CD4-positive, alpha-beta T cell treated with Interferon alpha-2 for 1 hour (primary cell): ENCODE measurements at regions not wholly inside any gene's neighbourhood (a gene's known extent, or its start where the extent isn't known, plus 50 kb on each side); places are given as distances from the start of the nearest gene placed in this dataset.

Experiments used
- DNase-seq, 2 donors: peaks; one replicate each; pipeline ENCODE4 v3.0.0-alpha.2; 2020 to 2022

DNA sequence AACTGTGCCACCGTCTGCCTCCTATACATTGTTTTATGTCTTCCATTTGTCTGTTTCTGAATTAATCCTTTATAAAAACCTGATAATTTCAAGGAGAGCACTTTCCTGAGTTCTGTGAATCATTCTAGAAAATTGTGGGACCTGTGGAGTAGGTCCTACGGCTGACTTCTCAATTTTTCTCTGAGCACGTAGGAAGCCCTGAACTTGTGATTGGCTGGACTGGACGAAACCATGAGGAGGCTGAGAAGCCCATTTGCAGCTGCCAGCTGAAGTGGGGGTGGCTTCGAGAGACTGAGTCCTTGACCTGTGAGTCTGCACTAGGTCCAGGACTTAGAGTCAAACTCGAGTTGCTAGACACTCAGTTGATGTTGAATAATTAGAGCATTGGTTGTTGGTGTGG, 277.1 kb upstream of the NCAM2 start:
- DNase-seq: no peak

- DNase-seq: no peak
These were observed 269.5 kb upstream of the NCAM2 start for GRCh38 chr21:20728691-20729090.

GRCh38 chr21:20729376-20729775, 268.8 kb upstream of the NCAM2 start:
- no peak for DNase-seq

DNA sequence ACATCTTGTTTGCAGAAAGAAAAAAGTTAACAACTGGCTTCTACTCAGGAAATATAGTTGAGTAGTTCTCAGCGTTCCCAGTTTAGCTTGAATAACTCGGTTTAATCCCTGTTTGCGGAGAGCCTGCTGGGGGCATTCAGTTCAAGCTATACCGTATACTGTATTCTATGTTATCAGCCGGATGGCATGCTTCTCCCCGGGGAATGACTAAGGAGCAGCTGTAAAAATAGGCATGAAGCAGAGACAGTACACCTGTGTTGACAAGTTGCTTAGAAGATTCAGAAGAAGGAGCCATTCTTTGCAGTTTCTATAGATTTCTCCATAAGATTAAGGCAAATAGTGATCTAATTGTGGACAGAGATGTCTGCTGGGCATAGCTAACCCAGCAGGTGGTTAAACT, 267.8 kb upstream of the NCAM2 start:
- no peak for DNase-seq

GRCh38 chr21:20735257-20735656, 263.0 kb upstream of the NCAM2 start:
- no peak for DNase-seq

DNA sequence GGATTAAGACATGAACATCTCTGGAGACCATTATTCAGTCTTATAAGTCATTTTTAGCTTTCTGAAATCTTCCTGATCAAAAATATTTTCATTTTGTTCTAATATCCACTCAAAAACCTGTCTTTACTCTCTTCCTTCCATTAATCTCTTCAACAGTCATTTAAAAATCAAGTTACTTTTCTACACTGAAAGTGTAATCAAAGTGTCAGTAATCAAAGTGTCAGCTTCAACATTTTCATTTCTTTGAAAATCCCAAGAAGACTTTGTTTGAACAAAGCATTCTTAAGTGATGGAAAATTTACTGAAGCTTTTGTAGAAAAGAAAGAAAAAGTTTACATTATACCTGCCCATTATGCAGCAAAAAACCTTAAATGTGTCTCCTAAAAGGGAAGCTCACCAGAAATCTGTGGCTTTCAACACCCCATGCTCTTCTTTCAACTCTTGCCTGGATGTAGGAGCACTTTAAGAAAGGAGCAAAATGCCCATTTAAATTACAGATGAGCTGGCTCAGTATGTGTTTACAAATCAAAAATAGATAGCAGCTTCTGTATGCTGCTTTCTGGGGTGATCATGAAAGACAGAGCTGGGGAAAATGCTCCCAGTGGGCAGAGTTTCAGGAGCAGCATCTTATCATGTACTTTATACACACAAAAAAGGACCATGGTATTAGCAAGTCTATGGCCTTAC, 260.8 kb upstream of the NCAM2 start:
- no peak for DNase-seq

GRCh38 chr21:20739421-20739820, 258.8 kb upstream of the NCAM2 start:
- DNase-seq: no peak

- no peak for DNase-seq
These were observed 256.8 kb upstream of the NCAM2 start for GRCh38 chr21:20741445-20741844.

DNA sequence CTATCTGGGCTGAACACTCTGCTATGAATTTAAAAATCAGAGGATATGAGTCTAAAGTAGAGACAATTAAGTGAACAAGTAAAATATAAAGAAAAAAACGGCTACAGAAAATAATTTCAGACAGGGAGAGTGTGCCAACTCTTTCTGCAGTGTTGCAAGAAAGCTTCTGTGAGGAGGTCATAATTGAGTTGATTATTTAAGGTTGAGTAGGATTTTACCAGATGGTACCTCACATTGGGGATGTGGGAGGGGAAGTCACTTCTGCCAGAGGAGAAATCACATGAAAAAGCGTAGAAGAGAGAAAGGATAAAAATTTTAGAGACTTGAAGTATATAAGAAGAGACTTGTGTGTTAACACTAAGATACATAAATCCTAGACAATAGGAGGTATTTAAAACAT, 238.0 kb upstream of the NCAM2 start:
- no peak for DNase-seq

DNA sequence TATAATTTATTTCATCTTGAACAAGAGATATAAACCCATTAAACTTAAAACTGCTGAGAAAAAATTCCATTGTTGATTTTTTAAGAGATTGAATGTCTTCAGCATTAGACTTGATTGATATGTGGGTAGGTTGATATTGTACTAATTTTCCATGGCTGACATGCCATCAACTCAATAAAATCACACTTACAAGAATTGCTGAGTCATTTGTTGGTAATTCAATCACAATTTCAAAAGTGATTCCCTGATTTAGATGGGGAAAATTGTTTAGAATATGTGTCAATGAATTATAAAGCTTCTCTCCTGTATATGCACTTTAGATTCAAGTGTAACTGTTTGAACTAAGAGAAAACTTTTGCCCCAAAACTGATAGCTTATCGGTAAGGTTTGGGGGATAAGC, 223.5 kb upstream of the NCAM2 start:
- DNase-seq: no peak

DNA sequence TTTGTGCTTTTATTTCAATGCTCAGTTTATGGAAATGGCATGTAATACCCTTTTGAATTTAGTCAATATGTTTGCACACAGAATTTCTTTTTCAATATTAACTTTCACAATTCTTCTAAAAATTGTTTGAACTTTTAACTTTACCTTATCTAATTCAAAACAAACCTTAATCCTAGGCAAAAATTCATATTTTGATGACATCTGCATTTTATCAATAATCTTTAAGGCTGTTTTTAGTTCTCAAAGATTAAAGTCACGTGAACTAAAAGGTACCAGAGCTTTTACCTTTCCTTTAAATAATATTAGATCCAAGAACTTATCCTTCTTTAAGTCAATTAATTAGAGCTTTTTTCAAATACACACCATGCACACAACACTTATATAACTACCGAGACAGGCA, 218.9 kb upstream of the NCAM2 start:
- no peak for DNase-seq

GRCh38 chr21:20783611-20784010, 214.6 kb upstream of the NCAM2 start:
- DNase-seq: no peak

GRCh38 chr21:20789729-20790500, 208.3 kb upstream of the NCAM2 start:
- DNase-seq: no peak

DNA sequence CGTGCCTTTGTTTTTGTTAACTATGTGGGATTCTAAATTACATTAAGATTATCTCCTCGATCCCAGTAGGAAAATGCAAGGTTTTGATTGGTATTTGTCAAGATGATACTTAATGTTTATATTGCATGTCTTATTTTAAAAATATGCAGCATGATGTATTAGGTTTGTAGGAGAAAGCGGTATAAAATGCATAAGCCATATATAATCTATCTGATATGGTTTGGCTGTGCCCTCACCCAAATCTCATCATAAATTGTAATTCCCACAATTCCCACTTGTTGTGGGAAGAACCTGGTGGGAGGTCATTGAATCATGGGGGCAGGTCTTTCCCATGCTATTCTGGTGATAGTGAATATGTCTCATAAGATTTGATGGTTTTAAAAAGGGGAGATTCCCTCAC, 198.1 kb upstream of the NCAM2 start:
- DNase-seq: no peak

DNA sequence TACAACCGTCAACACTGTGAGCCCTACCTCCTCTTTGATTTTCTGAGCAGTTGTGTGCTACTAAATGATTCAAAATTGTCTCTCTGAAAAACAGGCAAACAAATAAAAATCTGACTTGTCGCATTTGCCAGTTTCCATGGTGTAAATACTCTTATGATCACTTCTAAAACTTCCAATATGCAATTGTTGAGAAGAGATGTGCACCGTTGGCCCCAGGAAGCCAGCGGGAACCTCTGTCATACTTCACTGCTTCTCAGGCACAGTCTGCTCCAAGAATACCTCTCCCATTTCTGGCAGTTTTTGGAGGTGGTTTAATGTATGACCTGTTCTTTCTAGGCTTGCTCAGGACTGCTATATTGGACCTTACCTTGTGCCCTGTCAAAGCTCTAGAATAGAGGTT, 196.0 kb upstream of the NCAM2 start:
- no peak for DNase-seq

DNA sequence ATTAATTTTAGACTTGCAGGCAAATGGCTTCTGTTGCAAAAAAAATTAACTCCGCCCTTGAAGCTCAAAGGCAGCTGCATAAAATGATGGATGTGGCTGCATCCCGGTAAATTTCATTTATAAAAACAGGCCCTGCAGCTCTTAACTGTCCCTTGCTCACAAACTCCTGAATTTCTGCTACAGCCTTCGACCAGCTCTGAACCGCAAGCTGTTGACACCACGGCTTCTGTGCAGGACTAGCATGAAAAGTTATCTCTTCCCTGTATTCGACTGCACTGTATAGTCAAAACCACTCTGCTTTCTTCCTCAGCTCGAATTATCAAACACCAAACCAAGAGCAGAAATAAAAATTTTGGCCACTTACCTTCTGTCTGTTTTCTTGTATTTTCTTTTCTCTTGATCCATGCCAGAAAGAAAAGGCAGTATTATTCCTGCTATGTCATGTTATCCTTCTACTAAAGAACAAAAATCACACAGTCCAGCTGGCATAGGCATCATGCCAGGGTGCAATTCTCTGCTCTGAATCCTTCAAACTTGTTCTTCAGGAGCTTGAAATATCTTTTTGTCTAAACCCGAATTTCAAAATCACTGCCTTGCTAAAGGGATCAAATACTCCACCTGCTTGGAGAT, 195.5 kb upstream of the NCAM2 start:
- no peak for DNase-seq

DNA sequence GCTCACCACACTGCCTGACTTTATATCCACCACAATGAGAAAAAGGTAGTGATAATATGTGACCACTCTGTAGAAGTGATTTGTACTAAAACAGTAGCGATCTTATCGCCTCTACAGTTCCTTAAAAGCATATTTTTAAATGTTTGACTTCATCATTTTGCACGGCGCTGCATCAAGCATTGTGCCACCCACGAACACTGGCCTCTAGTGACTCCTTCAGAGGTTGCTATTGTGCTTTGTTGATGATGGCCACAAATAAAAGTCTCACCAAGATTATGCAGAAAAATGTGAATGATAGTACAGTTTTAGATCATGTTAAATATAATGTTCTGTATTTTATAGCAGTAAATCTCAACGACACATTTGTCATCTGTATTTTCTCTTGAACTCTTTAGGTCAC, 186.5 kb upstream of the NCAM2 start:
- no peak for DNase-seq

GRCh38 chr21:20814090-20814489, 184.1 kb upstream of the NCAM2 start:
- DNase-seq: no peak

- no peak for DNase-seq
These were observed 175.5 kb upstream of the NCAM2 start for GRCh38 chr21:20822666-20823065.

GRCh38 chr21:20852866-20853265, 145.3 kb upstream of the NCAM2 start:
- no peak for DNase-seq

DNA sequence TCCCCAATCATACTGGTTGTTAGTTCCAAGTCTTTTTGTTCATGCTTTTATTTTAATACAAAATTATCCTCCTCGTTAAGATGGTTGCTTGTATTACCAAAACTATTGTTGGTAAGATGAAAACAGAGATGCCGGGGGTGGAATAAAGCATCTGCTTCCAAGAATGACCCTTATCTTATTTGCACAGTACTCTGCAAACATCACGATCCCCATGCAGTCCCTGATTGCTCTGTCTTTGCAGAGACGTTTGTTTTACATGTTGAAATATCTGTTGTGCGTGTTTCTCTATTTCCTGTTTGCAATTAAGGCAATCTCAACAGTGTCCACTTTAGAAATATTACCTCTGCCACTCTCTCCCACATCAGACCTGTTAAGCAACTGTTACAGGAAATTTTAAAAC, 141.3 kb upstream of the NCAM2 start:
- DNase-seq: no peak

DNA sequence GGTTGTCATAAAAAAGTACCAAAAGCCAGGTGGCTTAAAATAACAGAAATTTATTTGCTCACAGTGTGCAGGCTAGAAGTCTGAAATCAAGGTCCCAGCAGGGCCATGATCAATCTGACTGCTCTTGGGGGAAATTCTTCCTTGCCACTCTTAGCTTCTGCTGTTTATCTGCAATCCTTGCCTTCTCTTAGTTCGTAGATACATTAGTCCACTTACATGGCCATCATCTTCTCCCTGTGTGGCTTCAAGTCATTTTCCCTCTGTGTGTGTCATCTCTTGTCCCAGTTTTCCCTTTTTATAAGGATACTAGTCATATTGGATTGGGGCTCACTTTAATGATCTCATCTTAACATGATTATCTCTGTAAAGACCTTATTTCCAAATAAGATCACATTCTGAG, 124.0 kb upstream of the NCAM2 start:
- no peak for DNase-seq

DNA sequence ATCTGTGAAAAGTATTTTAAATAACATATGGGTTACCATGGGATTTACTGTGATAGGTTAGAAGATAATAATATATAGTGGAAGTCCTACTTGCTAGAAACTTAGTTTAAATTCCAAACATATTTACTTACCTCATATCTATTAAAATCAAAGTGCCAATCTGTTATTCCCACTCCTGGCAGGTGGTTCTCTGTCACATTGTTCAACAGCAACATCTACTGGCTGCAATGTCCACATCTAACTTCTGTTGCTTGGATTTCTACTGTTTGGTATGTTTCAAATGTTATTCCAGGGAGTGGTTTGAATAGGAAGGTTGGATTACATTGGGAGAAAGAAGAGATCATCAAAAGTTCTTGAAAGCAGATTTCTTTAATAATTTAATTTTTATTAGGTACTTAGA, 122.5 kb upstream of the NCAM2 start:
- DNase-seq: no peak

DNA sequence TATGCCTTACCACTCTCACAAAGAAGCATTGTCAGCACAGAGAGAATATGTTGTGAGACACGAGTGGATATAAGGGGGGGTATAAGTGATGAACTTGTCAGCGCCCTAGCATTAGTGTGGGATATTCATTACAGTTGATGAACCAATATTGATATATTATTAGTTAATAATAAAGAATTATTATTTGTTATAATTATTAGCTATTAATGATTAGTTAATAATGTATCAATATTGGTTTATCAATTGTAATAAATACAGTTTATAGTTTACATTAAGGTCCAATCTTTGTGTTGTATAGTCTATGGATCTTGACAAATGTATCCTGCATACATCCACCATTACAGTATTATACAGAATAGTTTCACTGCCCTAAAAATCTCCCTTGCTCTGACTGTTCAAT, 120.2 kb upstream of the NCAM2 start:
- DNase-seq: no peak
